ENCODE measurements at regions not wholly inside any gene's neighbourhood (a gene's known extent, or its start where the extent isn't known, plus 50 kb on each side); places are given as distances from the start of the nearest gene placed in this dataset.

DNA sequence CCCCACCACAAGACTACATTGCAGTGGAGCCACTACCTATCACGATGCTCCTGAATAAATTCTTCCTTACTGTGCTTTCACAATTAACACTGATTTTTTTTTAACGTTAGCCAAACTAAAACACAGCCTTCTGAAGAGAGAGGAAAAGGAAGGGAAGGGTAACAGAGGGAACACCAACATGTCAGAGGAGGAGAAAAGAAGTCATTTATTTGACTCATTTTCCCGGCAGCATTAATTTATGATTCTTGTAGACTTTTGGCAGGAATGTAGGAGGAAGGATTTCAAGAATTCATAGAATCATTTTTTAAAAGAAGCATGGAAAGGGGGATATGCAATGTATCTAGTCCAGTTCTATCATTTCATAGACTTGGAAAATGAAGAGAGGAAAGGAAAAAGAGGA lies 74.3 kb upstream of the IQCM start:
- no peak for TF ChIP-seq ZNF274 (IDR thresholded peaks at IDR 0.05; ENCODE audit: low read depth, low read length)
- TF ChIP-seq SUZ12 (IDR thresholded peaks at IDR 0.05; ENCODE audit: extremely low read depth, insufficient read depth, insufficient read length): no peak
- TF ChIP-seq YY1 (IDR thresholded peaks at IDR 0.05; ENCODE audit: insufficient read depth, insufficient read length): no peak
